ENCODE measurements at regions not wholly inside any gene's neighbourhood (a gene's known extent, or its start where the extent isn't known, plus 50 kb on each side); places are given as distances from the start of the nearest gene placed in this dataset.

GRCh38 chr9:90948156-90948555 lies 146.5 kb downstream of the SYK start:
- no peak for ATAC-seq (ENCODE audit: poor library complexity)
- intact Hi-C loops (cut with DNase I) = no loop called here
- no peak for DNase-seq

- intact Hi-C loops (cut with DNase I) = no loop called here
- ATAC-seq (ENCODE audit: poor library complexity) = no peak
- DNase-seq = no peak
Measured at GRCh38 chr9:90950600-90950999, 149.0 kb downstream of the SYK start.

DNA sequence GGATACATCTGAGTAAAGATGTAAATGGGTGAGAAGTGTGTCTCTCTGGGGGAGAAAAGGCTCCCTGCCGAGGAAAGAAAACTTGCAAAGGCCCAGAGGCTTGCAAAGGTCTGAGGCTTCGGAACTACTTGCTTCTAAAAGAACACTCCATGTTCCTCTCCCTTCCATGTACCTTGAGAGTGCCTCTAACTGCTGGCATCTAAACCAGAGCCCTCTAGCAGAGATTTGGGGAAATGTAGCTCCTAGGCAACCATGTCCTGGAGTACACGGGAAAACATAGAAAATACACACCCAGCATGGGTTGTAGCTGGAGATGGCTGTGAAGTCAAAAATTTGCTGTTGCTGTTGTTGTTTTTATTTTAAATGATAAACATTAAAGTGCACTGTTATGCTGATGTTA lies 151.6 kb downstream of the SYK start:
- ATAC-seq (ENCODE audit: poor library complexity) (no peak), DNase-seq (no peak)
- intact Hi-C loops (cut with DNase I) = no loop called here

DNA sequence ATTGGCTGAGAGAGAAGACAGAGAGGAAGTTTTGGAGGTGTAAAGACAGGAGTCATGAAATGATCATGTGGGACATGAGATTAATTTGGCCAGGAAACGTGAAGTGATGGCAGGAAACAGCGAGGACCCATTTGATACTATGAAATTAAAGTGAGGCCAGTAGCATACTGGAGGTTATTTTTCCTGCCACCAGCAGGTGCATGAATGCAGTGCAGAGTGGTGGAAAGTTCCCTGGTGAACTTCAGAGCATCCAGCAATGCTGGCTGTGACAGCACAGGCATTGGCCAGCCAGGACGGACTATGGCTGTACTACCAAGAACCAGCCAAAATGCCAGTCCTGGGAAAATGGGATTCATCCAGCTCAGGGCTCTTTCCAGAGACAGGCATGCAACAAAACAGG lies 152.2 kb downstream of the SYK start:
- ATAC-seq (ENCODE audit: poor library complexity) (no peak), DNase-seq (no peak)
- intact Hi-C loops (cut with DNase I) = no loop called here

- DNase-seq (no peak), ATAC-seq (ENCODE audit: poor library complexity) (no peak)
- intact Hi-C loops (cut with DNase I) = no loop called here
Measured at GRCh38 chr9:90956026-90956810, 154.6 kb downstream of the SYK start.

DNA sequence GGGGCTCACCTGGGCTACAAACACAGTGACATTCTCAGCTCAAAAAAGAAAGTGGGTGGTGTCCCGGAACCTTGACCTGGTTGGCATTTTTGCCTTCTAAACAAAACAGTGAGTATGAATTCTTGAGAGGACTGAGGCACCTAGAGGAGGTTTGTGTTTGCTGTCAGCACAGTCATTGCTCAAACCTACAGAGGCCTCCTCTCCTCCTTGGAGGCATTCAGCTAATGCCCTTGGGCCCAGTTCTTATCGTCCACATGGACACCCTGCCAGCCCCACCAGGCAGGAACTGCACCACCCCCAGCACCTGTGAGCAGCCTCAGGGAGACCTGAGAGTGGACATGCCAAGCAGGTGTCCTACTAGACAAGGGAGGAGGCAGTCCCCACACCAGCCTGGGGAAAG lies 156.7 kb downstream of the SYK start:
- no peak for DNase-seq
- intact Hi-C loops (cut with DNase I) = no loop called here
- no peak for ATAC-seq (ENCODE audit: poor library complexity)

DNA sequence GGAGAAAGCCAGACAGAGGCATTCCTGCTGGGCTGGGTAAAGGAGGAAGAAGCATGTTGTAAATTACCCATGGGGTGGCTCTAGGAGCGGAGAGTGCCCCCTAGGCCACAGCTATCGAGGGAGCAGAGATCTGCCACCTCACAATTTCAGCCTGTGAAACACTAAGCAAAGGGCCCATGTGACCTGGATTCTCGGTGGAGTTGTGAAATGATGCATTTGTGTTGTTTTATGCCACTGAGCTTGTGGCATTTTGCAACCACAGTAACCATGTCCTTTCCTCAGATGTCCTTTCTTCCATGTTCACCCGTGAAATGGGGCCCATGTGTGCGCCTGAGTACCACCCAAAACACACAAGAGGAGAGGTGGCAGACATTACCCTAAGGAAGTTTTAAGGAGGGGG lies 159.3 kb downstream of the SYK start:
- ATAC-seq (ENCODE audit: poor library complexity) (no peak), DNase-seq (no peak)
- intact Hi-C loops (cut with DNase I) = no loop called here

- DNase-seq = no peak
- intact Hi-C loops (cut with DNase I) = no loop called here
- ATAC-seq (ENCODE audit: poor library complexity) = peak; percentile 67
Measured at GRCh38 chr9:90961375-90961774, 159.8 kb downstream of the SYK start.

DNA sequence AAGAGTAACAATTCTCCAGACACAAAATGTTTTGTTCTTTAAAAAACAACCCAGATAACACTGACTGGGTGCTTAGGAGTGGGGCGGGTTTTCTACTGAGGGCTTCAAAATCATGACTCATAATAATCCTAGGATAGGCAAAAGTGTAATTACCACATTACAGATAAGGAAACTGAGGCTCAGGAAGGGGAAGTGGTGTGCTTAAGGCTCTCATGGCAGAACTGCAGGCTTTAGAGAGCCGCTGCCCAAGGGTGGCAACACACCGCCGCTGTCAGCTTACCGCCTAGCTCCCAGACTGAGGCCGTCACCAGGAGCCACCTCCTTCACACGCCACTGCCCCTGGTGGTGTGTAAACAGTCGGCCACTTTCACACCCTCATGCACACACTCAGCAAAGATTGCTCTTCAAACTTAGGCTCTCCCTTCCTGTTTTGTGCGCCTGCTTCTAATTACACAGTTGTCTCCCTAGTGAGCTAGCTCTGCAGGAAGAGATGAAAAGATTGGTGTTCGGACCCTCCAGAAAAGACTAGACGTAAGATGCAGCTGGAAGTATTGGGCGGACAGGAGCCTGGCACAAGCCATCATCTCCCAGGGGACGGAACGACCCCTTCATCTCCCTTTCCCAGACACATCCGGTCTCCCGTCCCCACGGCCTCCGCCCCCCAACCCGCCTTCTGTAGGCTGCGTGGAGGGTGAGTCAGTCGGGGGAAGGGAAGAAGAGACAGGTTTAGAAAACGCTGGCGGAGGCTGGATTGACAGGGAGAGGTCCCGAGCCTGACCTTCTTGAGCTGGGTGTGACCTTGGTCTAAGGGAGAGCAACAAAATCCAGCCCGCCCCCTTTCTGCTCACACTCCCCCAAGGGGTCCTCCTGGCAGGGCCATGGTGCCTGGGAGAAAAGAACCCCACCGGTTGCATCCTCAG lies 162.7 kb downstream of the SYK start:
- intact Hi-C loops (cut with DNase I) = no loop called here
- ATAC-seq (ENCODE audit: poor library complexity) (peak; percentile 47), DNase-seq (no peak)

GRCh38 chr9:90965226-90966030 lies 163.8 kb downstream of the SYK start:
- no peak for DNase-seq
- ATAC-seq (ENCODE audit: poor library complexity) = no peak
- intact Hi-C loops (cut with DNase I) = no loop called here

DNA sequence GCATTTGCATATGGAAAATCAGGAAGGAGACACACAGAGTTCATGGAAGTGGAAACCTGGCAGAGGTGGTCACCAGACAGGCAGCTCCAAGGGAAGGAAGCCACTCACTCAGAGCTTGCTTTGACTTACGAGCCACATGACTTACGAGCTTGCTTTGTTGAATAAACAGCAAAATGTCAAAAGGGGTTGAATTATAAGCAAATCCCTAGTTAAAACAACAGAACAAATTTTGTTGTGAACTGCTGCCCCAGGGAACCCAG lies 164.3 kb downstream of the SYK start:
- DNase-seq (no peak), ATAC-seq (ENCODE audit: poor library complexity) (no peak)
- intact Hi-C loops (cut with DNase I) = no loop called here

DNA sequence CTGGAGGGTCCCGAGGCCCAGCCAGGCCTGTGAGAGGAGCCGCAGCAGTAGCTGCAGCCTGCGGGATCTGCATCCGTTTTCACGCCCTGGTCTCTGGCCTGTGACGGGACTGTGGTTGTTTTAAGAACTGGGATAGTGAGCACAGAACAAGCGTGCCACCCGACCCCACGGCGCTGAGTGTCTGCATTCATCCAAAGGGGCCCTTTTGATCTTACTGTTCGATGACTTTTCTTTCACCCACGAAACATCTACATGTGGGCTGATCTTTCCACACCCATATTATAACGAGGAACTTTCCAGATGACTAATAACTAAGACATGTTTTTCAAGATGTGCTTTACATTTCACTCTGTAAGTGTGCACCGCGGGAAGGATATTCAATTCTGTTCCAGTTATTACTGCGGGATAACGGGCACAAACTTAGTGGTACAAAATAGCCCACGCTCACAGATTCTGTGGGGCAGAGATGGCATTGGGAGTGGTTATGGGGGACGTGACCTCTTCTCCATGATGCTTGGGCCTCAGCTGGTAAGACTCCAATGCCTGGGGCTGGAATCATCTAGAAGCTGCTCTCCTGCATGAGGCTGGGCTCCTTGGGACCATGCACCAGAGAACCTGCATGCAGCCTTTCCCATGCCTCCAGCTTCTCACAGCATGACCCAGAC lies 165.0 kb downstream of the SYK start:
- ATAC-seq (ENCODE audit: poor library complexity) (no peak), DNase-seq (no peak)
- intact Hi-C loops (cut with DNase I) = no loop called here

DNA sequence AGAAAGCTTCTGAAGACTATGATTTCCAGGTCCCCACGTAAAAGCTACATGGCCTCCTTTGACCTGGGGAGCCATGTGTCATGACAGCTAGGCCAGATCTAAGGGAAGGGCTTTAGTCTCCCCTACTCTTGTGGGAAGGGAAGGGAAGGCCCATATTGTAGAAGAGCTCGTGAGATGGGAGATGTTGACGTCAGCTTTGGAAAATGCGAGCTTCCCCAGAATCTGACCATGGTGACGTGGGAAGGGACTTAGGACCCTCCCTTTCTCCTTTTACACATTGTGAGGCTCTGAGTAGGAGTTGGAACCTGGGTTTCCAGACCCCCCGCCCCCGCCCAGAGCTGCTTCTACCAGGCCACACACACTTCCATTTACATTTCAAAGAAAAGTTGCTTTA lies 165.5 kb downstream of the SYK start:
- ATAC-seq (ENCODE audit: poor library complexity) (no peak), DNase-seq (no peak)
- intact Hi-C loops (cut with DNase I) = no loop called here

DNA sequence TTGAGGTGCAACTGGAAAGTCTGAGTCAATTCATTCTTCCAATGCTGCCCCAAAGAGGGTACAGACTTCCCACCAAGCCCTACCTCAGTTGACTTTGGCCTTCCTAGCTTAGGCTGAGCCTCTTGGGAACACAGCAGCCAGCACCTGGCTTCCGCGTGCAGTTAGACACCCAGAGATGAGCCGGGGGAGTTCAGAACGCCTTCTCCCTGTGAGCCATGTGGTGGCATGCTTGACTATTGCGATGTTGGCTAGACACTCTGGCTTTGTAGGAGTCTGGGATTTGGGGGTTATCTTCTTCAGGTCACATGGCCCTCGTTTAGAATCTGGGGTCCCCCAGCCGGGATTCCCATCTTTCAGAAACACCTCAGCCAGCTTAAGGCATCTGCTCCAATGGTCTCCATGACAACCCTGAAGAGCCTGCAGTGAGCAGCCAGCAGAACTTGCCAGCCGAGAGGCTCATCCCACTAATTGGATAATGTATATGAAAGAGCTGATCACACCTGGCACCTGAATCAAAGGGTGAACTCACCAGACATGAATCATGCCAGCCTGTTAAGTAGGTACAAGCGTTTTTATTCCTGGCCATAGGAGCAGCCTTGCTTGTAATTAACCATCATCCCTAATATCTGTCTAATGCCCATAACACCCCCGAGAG lies 167.5 kb downstream of the SYK start:
- intact Hi-C loops (cut with DNase I) = no loop called here
- no peak for DNase-seq
- ATAC-seq (ENCODE audit: poor library complexity) = no peak

GRCh38 chr9:90970608-90971007 lies 169.0 kb downstream of the SYK start:
- intact Hi-C loops (cut with DNase I) = no loop called here
- no peak for DNase-seq
- no peak for ATAC-seq (ENCODE audit: poor library complexity)

DNA sequence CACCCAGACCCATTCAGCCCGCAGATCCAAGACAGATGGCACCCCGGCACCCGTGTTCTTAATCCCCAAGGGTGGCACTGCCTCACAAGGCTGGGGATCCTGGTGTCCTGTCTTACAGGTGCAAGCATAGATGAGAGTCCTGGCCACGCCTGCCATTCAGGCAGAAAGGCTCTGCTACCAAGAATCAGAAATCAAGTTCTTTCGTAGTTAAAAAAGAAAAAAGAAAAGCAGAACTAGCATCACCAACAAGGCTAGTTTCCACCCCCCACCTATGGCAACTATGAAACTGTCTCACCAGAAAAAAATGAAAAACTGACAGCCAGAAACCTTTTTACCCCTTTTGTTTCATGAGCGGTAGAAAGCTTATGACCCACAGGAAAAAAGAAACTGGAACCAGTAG lies 170.4 kb downstream of the SYK start:
- ATAC-seq (ENCODE audit: poor library complexity) (no peak), DNase-seq (no peak)
- intact Hi-C loops (cut with DNase I) = no loop called here

DNA sequence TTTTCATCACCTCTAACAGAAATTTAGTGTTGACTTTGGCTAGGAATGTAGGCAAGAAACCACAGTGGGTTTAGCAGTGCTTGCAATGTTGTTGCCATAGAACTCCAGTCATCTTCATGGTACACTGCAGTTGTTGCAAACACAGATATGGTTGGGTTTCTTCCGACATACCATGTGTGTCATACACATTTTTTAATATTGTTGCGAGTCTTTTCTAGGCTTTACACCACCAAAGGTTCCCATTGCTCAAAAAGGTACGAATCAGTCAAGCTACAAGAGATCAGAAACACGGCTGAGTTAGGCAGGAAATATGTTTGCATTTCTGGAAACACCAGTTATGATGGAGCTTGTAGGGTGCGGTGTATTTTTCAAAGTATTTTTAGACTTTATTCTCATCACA lies 172.4 kb downstream of the SYK start:
- intact Hi-C loops (cut with DNase I) = no loop called here
- ATAC-seq (ENCODE audit: poor library complexity) (no peak), DNase-seq (no peak)

DNA sequence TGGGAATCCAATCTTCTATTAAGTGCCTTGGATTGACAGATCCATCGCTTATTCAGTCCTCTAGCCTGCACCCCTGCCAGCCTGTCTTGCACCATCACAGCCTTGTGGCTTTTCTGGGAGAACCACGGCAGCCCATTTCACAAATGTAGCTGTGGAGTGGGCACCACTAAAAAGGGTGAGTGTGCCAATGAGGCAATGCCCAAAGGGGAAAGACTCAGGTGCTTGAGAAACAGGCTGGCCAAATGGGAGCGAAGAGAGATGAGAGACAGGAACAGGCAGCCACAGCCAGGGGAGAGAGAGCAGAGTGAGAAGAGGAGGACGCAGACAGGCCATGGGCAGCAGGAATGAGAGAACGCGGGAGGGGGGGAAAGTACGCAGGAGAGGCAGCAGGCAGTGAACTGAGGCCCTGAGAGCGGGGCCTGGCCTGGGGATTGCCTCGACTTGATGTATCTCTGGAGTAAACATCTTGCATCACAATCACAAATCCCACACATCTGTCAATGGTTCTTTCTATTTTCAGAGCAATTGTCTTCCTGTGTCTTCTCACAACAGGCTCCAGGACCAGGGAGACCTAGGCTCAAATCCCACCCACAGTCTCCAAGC lies 173.1 kb downstream of the SYK start:
- ATAC-seq (ENCODE audit: poor library complexity) = no peak
- intact Hi-C loops (cut with DNase I) = no loop called here
- DNase-seq = no peak

Measured in Right ventricle myocardium superior (tissue), 1 donor.